HG02884 (cell line): ENCODE measurements at regions not wholly inside any gene's neighbourhood (a gene's known extent, or its start where the extent isn't known, plus 50 kb on each side); places are given as distances from the start of the nearest gene placed in this dataset.
"Not testable (repeated sequence)": the region's sequence is repeated elsewhere in the genome, so short reads cannot be mapped to it uniquely, and the experiment has no call there.

Experiments used
- ATAC-seq: cut with Tn5 transposase; IDR thresholded peaks from one replicate; pipeline ENCODE4 v1.9.1; 2021; ENCODE audit warnings: mild to moderate bottlenecking, moderate library complexity; ENCODE audit not compliant: unreplicated experiment

DNA sequence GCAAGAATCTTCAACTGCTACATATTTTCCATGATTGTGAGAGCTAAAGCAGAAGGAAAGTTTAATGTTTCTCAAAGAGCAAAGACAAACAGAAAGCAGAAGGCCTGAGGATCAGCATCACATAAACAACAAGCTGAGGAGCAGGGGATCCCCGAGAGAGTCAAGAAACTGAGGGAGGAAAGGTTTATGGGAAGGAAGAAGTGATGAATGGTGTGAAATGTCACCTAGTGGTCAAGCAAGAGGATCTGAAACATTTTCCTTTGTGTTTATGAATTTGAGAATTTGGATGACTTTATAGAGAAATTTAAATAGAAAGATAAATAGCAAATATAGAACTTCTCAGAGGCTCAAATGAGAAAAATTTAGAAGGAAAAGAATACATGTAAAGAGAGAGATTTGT is 481.9 kb downstream of the CHSY3 start:
- ATAC-seq: no peak

DNA sequence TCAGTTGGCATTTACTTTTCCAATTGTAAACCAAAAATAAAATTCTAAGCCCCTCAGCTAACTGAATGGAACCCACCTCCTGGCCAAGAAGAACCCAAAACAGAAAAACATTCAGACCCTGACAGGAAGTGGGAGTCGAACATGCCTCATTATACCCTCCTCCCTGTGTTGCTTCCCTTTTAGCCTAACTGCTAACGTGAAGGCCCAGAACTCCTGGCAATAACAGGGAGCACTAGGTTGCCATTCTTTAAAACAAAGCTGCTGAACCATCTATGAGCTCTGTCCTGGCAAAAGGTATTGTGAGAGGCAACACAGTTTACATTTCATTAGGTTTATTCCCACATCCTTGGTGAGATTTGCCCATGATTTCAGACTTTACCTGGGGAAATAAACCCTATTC is 481.4 kb downstream of the CHSY3 start:
- no peak for ATAC-seq

DNA sequence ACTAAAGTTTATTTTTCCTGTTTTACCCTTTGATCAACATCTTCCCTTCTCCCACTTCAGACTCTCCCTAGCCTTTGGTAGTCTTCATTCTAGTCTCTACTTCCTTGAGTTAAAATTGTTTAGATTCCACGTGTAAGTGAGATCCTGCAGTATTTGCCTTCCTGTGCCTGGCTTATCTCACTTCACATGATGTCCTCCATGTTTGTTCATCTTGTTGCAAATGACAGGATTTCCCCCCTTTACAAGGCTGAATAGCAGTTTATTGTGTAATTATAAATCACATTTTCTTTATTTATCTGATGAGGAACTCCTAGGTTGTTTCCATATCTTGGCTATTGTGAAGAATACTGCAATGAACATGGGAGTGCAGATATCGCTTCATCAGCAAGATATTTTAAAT is 461.7 kb downstream of the CHSY3 start:
- no peak for ATAC-seq

DNA sequence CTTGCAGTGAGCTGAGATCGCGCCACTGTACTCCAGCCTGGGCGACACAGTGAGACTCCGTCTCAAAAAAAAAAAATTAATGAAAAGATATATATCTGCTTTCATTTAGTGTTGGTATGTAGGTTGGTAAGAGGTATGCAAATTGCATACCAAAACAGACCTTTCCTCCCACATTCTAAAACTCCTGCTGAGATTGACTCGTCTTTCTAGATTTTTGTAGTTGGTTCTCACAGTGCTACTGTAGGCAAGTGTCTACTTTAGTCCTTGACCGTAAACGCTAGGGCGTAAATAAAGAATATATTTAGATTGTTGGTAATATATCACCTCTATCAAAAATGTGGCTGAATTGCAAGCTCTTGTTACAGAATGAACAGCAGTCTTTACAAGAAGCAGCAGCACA is 445.9 kb downstream of the CHSY3 start:
- no peak for ATAC-seq

DNA sequence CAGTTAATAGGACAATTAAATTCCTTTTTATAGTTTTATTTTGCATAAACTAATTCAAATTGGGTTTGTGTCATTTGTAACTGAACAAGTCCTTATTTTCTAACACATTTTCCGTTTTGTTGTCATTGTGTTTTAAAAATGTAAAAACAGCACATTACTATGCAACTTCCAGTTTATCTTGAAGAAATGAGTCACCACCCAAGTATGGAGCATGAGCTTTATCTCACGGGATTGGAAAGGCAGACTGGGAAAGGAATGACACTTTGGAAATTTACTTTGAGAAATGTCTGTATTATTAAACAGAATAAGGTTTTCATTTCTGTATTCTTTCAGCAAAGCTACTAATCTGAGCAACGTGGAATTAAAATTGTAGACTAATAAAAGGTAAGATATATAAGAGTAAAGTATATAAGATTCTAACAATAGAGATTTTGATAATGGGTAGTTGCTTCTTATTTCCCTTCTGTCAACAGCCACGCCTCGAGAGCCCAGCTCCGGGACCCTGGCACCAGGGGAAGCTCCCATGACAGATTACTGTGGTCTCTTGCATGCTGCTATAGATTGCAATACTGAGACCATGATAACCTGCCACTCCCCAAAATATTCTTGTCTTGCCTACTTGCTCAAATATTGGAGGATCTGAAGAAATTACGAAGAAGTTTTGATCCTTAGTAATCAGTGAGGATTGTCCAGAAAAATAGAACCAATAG is 433.1 kb downstream of the CHSY3 start:
- ATAC-seq: no peak

DNA sequence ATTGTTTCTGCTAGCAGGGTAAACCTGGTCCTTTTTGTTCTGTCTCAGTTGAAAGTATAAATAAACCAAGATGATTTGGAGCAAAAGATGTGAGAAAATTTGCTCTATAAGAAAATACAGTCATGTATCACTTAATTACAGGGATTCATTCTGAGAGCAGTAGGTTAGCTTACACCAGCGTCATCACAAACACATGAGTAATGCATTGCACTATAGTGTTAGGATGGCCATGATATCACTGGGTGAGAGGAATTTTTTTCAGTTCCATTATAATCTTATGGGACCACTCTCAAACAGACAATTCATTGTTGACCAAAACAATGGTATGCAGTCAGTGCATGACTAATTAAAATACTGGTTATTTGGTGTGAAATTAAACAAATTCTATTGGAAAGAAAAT is 430.9 kb downstream of the CHSY3 start:
- ATAC-seq: no peak

DNA sequence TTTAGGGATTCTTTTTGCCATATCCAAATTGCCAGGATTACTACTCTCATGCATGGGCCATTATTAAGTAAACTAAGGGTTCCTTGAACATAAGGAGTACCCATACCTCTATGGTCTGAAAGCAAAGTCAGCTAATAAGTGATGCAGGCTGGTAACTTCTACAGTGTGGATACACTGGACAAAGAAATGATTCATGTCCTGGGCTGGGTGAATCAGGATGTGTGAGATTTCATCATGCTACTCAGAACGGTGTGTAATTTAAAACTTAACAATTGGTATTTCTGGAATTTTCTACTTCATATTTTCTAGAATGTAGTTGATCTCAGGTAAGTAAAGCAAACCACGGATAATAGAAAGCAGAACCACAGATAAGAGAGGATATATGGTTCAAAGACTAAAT is 428.8 kb downstream of the CHSY3 start:
- ATAC-seq: no peak

DNA sequence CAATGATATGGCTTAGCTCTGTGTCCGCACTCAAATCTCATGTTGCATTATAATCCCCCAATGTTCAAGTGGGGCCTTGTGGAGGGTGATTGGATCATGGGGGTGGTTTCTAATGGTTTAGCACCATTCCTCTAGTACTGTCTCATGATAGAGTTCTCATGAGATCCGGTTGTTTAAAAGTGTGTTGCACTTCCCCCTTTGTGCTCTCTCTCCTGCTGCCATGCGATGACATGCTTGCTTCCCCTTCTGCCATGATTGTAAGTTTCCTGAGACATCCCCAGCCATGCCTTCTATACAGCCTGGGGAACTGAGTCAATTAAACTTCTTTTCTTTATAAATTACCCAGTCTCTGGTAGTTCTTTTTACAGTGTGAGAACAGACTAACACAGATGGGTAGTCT is 427.1 kb downstream of the CHSY3 start:
- ATAC-seq: no peak

DNA sequence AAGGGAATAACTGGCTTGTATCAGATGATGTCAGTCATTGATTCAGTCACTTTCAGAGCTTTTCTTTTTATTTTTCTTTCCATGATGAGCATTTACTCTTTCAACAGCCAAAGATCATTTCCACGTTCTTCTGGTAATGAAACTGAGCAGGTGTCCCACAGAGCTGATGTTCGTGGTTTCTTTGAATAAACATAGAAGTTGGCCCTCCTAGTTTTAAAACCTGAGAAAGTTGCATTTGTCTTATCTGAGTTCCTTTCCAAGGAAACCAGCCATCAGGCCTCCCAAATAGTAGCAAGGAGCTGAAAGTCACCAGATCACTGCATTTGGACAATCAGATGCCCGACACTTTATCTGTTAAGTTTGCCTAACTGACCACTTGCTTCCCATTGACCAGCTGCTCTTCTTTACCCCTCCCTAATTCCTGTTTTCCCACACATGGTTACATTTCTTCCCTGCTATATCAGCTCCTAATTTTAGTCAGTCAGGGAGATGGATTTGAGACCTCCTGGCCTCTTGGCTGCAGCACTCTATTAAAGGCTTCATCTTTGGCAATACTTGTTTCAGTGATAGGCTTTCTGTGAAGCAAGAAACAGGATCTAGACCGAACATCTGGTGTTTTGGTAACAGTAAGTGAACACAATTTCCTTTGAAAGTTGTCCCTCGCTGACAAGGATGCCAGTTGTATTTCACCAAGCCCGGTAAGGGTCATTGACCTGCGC is 420.8 kb downstream of the CHSY3 start:
- no peak for ATAC-seq

DNA sequence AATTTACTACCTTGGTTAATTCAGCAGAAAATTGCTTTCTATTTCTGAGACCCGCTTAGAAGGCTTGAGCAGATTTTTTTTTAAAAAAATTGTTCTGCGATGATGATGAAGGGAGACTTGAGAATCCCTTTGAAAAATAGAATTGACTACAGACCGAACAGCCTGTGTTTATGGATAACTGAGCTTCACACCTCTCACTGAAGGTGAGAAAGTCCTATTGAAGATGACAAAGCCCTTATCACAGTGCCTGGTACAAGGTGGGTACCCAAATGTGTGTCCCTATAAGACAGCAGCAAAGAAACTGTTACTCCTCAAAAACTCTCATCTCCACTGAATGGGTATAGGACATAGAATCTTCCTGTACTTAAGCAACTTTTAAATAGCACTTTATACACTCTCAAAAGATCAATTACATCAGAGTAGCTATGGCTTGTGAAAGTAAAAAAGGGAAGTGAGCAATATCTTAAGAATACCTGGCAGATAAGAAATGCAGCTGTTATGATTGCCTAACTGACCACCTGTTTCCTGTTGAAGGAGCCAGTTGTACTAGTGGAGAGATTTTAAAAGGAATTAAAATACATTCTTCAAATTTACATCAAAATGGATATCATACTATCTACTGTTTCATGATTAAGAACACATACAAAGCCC is 419.7 kb downstream of the CHSY3 start:
- peak; percentile 100 for ATAC-seq

DNA sequence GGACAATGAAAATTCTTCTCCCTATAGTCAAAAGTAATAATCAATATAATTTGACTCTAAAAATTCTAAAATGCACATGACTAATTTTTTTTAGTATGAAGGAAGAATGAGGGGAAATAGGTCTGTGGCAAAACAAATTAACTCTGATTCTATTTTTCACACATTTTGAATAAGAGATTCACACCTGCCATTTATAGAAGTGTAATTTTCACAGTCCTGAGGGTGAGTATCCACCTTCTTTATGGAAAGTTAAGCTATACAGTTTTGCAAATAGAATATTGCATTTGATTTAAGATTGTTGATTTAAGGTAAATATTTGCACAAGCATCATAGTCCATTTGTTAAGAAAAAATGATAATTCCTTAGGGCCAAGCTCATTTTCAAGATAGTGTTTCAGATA is 417.7 kb downstream of the CHSY3 start:
- ATAC-seq: no peak

DNA sequence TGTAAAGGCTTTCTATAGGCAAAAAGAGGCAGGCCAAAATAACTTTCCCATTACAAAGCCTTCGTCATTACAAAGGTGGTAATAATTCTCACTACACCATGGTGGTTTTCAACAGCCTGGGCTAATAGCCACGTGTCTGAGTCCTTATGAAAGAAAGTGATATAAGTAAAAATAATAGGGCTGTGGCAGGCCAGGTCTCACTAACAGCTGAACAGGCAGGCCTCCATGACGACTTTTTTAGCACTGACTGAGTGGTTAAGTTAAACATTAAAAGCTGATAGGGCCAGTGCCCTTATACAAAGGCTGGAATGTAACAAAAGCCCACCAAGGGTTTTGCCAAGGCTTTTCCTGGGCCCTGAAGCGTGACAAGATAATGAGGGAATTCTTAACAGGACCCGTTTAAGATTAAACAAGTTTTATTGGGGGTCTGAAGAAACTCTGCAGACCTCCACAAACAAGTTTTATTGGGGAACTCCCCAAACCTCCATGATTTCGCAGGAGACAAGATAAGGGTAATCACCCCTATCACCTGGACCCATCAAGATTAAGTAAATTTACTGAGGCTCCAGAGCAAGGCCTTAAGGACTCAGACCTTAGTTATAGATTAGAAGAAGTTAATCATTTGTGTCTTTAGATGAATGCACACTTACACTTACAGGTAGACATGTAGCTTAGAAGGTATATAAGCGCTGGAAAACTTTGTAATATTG is 412.9 kb downstream of the CHSY3 start:
- no peak for ATAC-seq

DNA sequence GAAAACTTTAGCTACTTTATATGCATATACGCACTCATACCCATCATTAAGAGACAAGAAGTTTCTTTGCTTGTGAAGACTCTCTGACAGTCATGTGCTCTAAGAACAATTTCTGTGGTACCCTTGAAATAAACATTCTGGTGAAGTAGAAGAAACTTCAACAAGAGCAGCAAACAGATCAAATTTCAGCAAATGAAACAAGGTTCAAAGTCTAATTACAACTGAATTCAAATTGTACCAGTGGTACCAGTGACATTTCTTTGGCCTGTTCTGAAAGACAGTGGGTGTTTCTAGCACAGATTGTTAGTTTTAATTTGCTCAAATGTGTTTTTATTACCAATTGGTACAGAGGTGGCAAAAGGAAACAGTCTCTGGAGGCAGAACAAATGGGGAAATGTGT is 391.0 kb downstream of the CHSY3 start:
- ATAC-seq: no peak

DNA sequence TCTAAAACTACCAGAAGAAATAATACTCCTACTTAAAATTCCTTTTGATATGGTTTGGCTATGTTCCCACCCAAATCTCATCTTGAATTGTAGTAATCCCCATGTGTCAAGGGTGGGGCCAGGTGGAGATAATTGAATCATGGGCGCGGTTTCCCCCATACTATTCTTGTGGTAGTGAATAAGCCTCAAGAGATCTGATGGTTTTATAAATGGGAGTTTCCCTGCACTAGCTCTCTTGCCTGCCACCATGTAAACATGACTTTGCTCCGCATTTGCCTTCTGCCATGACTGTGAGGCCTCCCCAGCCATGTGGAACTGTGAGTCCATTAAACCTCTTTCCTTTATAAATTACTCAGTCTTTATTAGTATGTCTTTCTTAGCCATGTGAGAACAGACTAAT is 390.5 kb downstream of the CHSY3 start:
- not testable (repeated sequence) for ATAC-seq

DNA sequence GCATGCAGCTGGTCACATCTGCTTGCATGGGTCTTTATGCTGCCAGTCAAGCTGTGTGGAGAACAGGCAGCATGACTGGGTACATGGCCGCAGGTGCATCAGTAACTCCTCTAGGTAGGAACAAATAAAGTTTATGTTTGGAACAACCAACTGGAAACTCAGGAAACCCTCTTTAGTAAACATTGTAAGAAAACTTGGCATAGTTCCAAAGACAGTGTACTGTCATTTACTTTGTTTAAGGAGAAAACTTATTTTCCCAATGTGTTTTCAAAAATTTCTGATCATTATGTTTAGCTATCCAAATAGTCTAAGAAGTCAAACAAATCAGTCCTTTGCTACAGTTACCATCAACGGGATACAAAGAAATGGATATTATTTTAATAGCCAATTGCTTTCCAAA is 386.0 kb downstream of the CHSY3 start:
- ATAC-seq: no peak

DNA sequence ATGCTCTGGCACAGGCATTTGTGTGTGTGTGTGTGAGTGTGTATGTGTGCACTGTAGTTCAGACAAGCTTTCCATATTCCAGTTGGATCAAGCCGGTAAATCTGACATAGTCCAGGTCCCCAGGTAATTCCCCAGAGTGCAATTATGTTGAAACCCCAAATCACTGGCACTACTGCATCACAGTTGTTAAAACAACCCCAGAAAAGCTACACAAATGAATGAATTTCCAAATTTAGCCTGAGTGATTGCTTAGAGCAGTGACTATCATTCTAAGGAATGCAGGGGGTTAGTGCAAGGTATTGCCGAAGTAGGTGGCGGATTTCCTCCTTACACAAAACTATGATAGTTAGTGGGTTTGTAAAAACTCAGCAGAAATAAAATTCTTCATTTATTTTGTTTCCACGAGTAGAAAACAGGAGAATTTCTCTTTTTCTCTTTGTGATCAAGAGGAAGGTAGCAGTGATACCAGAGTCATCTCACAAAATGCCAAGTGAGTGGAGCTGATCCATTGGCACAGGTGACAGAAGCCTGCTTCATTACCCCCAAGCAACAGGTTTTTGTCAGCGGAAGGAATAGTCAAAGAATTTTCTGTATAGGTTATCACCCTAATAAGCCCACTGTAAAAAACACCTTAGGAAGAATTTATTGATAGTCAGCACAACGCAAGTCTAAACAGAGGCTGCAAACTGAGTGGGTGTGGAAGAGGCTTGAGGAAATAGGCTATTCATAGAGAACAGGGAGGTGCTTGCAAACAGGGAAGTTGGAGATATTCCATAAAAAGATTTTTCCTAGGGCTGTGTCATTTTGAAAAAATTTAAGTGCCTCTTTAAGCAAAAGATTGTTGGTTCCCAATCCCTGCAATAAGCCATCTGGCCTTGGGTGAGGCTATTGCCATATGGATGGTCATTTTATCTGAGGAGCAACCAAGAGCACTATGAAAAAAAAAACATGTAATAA is 385.1 kb downstream of the CHSY3 start:
- no peak for ATAC-seq

DNA sequence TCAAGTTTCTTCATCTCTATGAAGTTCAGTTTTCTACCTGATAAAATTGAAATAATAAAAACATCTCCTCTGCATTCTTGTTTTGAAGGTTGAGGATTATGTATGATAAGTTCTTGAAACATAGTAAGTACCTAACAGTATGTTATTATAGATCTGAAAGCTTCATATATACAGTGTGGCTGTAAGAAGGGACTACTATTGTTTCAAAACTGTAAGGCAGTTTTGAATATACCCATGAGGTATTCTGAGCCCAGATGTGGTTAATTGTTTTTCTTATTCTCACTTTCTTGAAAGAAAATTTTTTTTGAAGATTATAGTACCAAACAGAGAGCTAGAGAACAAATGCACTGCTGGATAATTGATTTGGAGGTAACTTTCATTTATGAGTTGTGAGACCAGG is 383.2 kb downstream of the CHSY3 start:
- no peak for ATAC-seq

DNA sequence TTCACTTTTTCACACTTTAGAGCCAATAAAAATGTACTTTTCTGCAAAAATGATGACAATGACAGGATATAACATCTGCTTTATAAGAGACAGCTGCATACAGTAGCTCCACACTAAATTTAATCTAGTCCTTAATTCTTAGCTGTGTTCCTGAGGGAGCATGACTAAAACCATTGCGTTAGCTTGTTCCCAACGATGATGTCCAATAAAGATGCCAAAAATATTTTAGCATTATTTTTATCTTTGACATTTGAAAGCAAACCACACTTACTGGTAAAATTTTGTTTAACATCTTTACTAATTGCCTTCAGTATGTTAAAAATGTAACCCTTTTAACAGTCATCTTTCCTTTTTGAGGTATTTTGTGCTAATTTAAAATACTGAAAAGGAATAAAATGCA is 382.7 kb downstream of the CHSY3 start:
- ATAC-seq: no peak

DNA sequence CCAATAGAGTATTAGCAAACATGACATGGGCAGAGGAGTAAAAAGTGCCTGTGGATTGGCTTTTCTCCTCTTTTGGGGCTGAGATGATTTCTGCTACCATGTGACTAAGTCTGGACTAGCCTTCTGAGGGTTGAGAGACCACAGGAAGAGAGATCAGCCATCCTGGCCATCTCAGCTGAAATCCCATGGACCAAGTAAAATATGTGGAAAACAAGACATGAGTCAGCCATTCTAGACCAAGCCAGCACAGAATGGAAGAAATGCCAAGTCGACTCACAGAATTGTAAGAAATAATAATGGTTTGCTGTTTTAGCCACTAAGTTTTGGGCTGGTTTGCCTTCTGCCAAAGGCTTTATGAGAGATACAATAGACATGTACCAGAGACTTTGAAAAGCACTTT is 377.8 kb downstream of the CHSY3 start:
- ATAC-seq: no peak

DNA sequence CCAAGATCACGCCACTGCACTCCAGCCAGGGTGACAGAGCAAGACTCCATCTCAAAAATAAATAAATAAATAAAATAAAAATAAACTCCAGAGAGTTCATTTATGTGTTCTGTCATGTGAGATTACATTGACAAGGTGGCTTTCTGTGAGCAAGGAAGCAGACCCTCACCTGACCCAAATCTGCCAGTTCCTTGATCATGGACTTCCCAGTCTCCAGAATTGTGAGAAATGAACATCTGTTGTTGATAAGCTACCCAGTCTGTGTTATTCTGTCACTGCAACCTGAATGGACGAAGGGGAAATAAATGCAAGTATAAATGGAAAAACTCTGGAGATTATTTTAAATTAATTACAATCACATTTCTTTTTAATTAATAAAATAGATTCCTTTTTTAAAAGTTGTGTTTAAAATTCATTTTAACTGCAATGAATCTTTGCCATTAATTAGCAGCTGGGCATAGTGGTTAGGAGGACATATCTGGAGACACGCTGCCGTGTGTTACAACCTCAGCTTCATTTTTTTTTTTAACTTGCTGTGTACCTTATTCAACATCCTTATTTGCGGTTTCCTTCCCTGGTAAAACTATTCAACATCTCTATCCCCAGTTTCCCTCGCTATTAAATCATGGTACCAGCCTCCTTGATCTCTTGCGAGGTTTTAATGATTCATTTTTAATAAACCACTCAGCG is 376.4 kb downstream of the CHSY3 start:
- ATAC-seq: no peak
